HepG2 (cell line): ENCODE measurements at regions not wholly inside any gene's neighbourhood (a gene's known extent, or its start where the extent isn't known, plus 50 kb on each side); places are given as distances from the start of the nearest gene placed in this dataset.
A peak's percentile ranks its signal among the peaks of the same experiment; 100 is the strongest.

Source experiments
- ATF7-NPFF ChIP-seq: sonication (generic); formaldehyde crosslinking; IDR thresholded peaks from 2 replicates; pipeline ENCODE4 v1.8.1; 2023; ENCODE audit warnings: mild to moderate bottlenecking, low read depth, missing genetic modification reagents, moderate library complexity
- CENPBD1 ChIP-seq: sonication (generic); formaldehyde crosslinking; IDR thresholded peaks from 2 replicates; pipeline ENCODE4 v1.8.0; 2022; ENCODE audit warnings: missing genetic modification reagents, low read depth, mild to moderate bottlenecking, borderline replicate concordance
- ELF3 ChIP-seq: IDR thresholded peaks from 2 replicates; pipeline ENCODE4 v1.6.1; 2016; ENCODE audit warnings: missing genetic modification reagents, missing compliant biosample characterization
- HNF1A ChIP-seq, 2 experiments: sonication (generic) in 1 of 2; formaldehyde crosslinking in 1 of 2; IDR thresholded peaks; 2 replicates each; pipeline versions ENCODE4 v1.4.0 to v1.6.1; 2016 to 2020; ENCODE audit warnings: borderline replicate concordance in 1 of 2, low read depth in 1 of 2, mild to moderate bottlenecking in 1 of 2, missing genetic modification reagents in 1 of 2
- HNRNPK ChIP-seq: fragments of 200-400 bp; formaldehyde crosslinking; IDR thresholded peaks from 2 replicates; pipeline ENCODE4 v1.6.1; 2018; ENCODE audit warnings: low read length, low read depth, moderate library complexity, mild to moderate bottlenecking; ENCODE audit not compliant: poor library complexity, severe bottlenecking
- KMT2A ChIP-seq: sonication (generic); formaldehyde crosslinking; IDR thresholded peaks from 2 replicates; pipeline ENCODE4 v1.4.0; 2020; ENCODE audit warnings: missing genetic modification reagents
- MAFG ChIP-seq: sonication (generic); formaldehyde crosslinking; IDR thresholded peaks from 2 replicates; pipeline ENCODE4 v1.5.1; 2020; ENCODE audit warnings: mild to moderate bottlenecking, missing genetic modification reagents
- MIER2 ChIP-seq: IDR thresholded peaks from 2 replicates; pipeline ENCODE4 v1.6.1; 2016; ENCODE audit warnings: missing biosample characterization, missing genetic modification reagents
- RARA ChIP-seq: IDR thresholded peaks from 2 replicates; pipeline ENCODE4 v1.6.1; 2016; ENCODE audit warnings: missing genetic modification reagents, missing compliant biosample characterization
- RBM39 ChIP-seq: fragments of 200-400 bp; formaldehyde crosslinking; IDR thresholded peaks from one replicate; pipeline ENCODE4 v1.6.1; 2018; ENCODE audit warnings: antibody characterized with exemption, mild to moderate bottlenecking, low read depth, low read length; ENCODE audit not compliant: poor library complexity, severe bottlenecking
- SMARCC2 ChIP-seq: fragments of 450-650 bp; IDR thresholded peaks from 2 replicates; pipeline ENCODE4 v1.6.1; 2017; ENCODE audit warnings: antibody characterized with exemption, mild to moderate bottlenecking
- TEAD2 ChIP-seq: sonication (generic); formaldehyde crosslinking; IDR thresholded peaks from 2 replicates; pipeline ENCODE4 v1.9.0; 2021; ENCODE audit warnings: missing genetic modification reagents
- THAP7 ChIP-seq: sonication (generic); formaldehyde crosslinking; IDR thresholded peaks from 2 replicates; pipeline ENCODE4 v1.8.1; 2023; ENCODE audit warnings: mild to moderate bottlenecking, missing genetic modification reagents
- ZBTB38 ChIP-seq: sonication (generic); formaldehyde crosslinking; IDR thresholded peaks from 2 replicates; pipeline ENCODE4 v1.5.1; 2020; ENCODE audit warnings: mild to moderate bottlenecking, missing genetic modification reagents
- ZFP82 ChIP-seq: sonication (generic); formaldehyde crosslinking; IDR thresholded peaks from 2 replicates; pipeline ENCODE4 v1.5.1; 2020; ENCODE audit warnings: mild to moderate bottlenecking, missing genetic modification reagents, borderline replicate concordance
- ZFP90 ChIP-seq: sonication (generic); formaldehyde crosslinking; IDR thresholded peaks from 2 replicates; pipeline ENCODE4 v1.8.0; 2022; ENCODE audit warnings: missing genetic modification reagents, mild to moderate bottlenecking, inconsistent platforms, borderline replicate concordance
- ZFY ChIP-seq: sonication (generic); formaldehyde crosslinking; IDR thresholded peaks from 2 replicates; pipeline ENCODE4 v1.4.0; 2020; ENCODE audit warnings: missing genetic modification reagents
- ZFYVE20 ChIP-seq: sonication (generic); formaldehyde crosslinking; IDR thresholded peaks from 2 replicates; pipeline ENCODE4 v1.8.0; 2023; ENCODE audit warnings: low read depth, mild to moderate bottlenecking, moderate library complexity, missing genetic modification reagents, borderline replicate concordance
- ZKSCAN8 ChIP-seq: IDR thresholded peaks from 2 replicates; pipeline ENCODE4 v1.6.1; 2016; ENCODE audit warnings: borderline replicate concordance, missing genetic modification reagents, missing compliant biosample characterization
- ZNF362 ChIP-seq: sonication (generic); formaldehyde crosslinking; IDR thresholded peaks from 2 replicates; pipeline ENCODE4 v1.4.0; 2020; ENCODE audit warnings: missing genetic modification reagents, mild to moderate bottlenecking, borderline replicate concordance
- ZNF710 ChIP-seq: sonication (generic); formaldehyde crosslinking; IDR thresholded peaks from 2 replicates; pipeline ENCODE4 v1.5.0; 2020; ENCODE audit warnings: mild to moderate bottlenecking, missing genetic modification reagents, borderline replicate concordance

- TF ChIP-seq ZFP90 (CRISPR knock-in tag): no peak
- no peak for TF ChIP-seq CENPBD1
- no peak for TF ChIP-seq MIER2 (CRISPR knock-in tag)
- TF ChIP-seq RBM39: no peak
- no peak for TF ChIP-seq TEAD2 (CRISPR knock-in tag)
- peak; percentile 68; the same call in 1 of the 2 replicates for TF ChIP-seq ZKSCAN8 (CRISPR knock-in tag)
- no peak for TF ChIP-seq THAP7 (CRISPR knock-in tag)
- no peak for TF ChIP-seq KMT2A (CRISPR knock-in tag)
- peak; percentile 89 for TF ChIP-seq RARA (CRISPR knock-in tag)
- TF ChIP-seq ZFY: no peak
- TF ChIP-seq ZFYVE20 (CRISPR knock-in tag): no peak
- no peak for TF ChIP-seq HNRNPK
- peak; percentile 74; the same call in 1 of the 2 replicates for TF ChIP-seq ZNF362 (CRISPR knock-in tag)
- TF ChIP-seq ZFP82 (CRISPR knock-in tag): no peak
- no peak for TF ChIP-seq SMARCC2
- TF ChIP-seq ZBTB38: no peak
- TF ChIP-seq ELF3: peak; percentile 90
- no peak for TF ChIP-seq MAFG (CRISPR knock-in tag)
- no peak for TF ChIP-seq ATF7-NPFF (CRISPR knock-in tag)
- TF ChIP-seq HNF1A (IDR thresholded peaks at IDR 0.05; ENCODE audit: low read depth): peak; percentile 65
- TF ChIP-seq HNF1A (CRISPR knock-in tag; IDR thresholded peaks at IDR 0.05; ENCODE audit: borderline replicate concordance): no peak; the same call in 1 of the 2 replicates
- TF ChIP-seq ZNF710 (CRISPR knock-in tag): 0 out of 2 replicates have a peak, but pooled peaks have one; percentile 59
These were observed 200.5 kb upstream of the NEGR1 start (continued) for GRCh38 chr1:72482736-72483413.
